ENCODE measurements at regions not wholly inside any gene's neighbourhood (a gene's known extent, or its start where the extent isn't known, plus 50 kb on each side); places are given as distances from the start of the nearest gene placed in this dataset.

DNA sequence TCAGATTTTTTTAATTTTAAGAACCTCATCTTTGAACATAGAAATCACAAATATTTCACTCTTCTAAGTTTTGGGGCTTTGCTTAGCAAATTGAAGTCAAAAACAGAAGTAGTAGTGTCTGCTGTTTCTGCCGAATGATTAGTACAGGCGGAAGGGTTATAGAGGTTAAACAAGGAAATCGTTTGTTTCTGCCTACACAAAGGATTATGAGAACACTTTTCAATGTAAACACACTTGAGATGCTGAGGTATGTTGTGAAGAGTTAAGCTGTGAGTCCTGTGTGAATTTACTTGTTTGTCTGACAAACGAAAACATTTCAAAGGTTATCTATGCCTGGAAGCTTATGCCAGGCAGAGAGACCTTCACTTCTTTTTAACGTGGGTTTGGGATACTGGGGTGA, 224.8 kb downstream of the CETN3 start:
- no peak overlapping the region for H4K8ac ChIP-seq (ENCODE audit: low read depth in 2 of 2, low read length in 2 of 2)
- H3K23ac ChIP-seq (ENCODE audit: low read depth, low read length): no peak overlapping the region
- intact Hi-C loops (cut with micrococcal nuclease) (no loop called here), in situ Hi-C loops (cut with MboI; ENCODE audit: low sequenced_read_pairs) (no loop called here), dilution Hi-C loops (cut with HindIII; ENCODE audit: low sequenced_read_pairs, unreplicated experiment) (no loop called here)
- ATAC-seq (ENCODE audit: low read depth) (no peak), DNase-seq (no peak)
- H3K27me3 ChIP-seq (ENCODE audit: control insufficient read depth, insufficient read depth, low read length): no peaks in the 10 kb centered on the region
- no peaks in the 10 kb centered on the region for H3K9me1 ChIP-seq (ENCODE audit: insufficient read depth, low read length)
- no peak overlapping the region for H4K91ac ChIP-seq (ENCODE audit: insufficient read depth, low read depth, low read length)
- H2BK15ac ChIP-seq (ENCODE audit: low read depth, low read length): no peak overlapping the region
- ChIA-PET CTCF (interaction anchor here (0.6 kb wide), 1 partner anchor 83 kb away, joined by 3 read pairs; no protein-coding TSS in a partner anchor), POLR2A (ENCODE audit: unreplicated experiment) (no interaction called here)
- no peak overlapping the region for H3K27ac ChIP-seq (ENCODE audit: insufficient read depth, low read length)
- H3K4me1 ChIP-seq (ENCODE audit: control insufficient read depth, insufficient read depth, low read length): no peaks in the 10 kb centered on the region
- H2BK120ac ChIP-seq (ENCODE audit: low read depth, low read length): no peak overlapping the region
- no peak overlapping the region for H3K9ac ChIP-seq (ENCODE audit: low read depth, low read length)
- no peak overlapping the region for H3K4ac ChIP-seq (ENCODE audit: low read depth, low read length)
- no peaks in the 10 kb centered on the region for H4K20me1 ChIP-seq (ENCODE audit: insufficient read depth, low read length)
- H4K5ac ChIP-seq (ENCODE audit: low read depth, low read length): no peak overlapping the region
- H2AFZ ChIP-seq (replicated peaks; ENCODE audit: low read length, poor library complexity): no peak overlapping the region
- no peak overlapping the region for H2BK5ac ChIP-seq (ENCODE audit: low read depth, low read length, poor library complexity, severe bottlenecking)
- no peak overlapping the region for H3K14ac ChIP-seq (replicated peaks; ENCODE audit: low read depth, low read length)
- no peak overlapping the region for H3K4me3 ChIP-seq (ENCODE audit: insufficient read depth, low read depth, low read length)
- H2AK5ac ChIP-seq (ENCODE audit: low read depth, low read length): no peak overlapping the region
- BruUV-seq (replicated peaks): no TSS peak
- H2AK9ac ChIP-seq (replicated peaks; ENCODE audit: low read depth, low read length, poor library complexity): no peak overlapping the region
- H3K36me3 ChIP-seq (ENCODE audit: control insufficient read depth, insufficient read depth, low read length): no peaks in the 10 kb centered on the region
- WGBS, 2 experiments (ENCODE audit: extremely low coverage in 2 of 2, insufficient read length in 1 of 2): no CpG with 5 or more reads among the region's 5 CpGs
- H2BK20ac ChIP-seq (ENCODE audit: low read depth, low read length): no peak overlapping the region
- no peak overlapping the region for H3K18ac ChIP-seq (ENCODE audit: low read depth, low read length)
- H3K56ac ChIP-seq (ENCODE audit: extremely low read depth, insufficient read depth, low read length): no peak overlapping the region
- TF ChIP-seq, protein P1, sequence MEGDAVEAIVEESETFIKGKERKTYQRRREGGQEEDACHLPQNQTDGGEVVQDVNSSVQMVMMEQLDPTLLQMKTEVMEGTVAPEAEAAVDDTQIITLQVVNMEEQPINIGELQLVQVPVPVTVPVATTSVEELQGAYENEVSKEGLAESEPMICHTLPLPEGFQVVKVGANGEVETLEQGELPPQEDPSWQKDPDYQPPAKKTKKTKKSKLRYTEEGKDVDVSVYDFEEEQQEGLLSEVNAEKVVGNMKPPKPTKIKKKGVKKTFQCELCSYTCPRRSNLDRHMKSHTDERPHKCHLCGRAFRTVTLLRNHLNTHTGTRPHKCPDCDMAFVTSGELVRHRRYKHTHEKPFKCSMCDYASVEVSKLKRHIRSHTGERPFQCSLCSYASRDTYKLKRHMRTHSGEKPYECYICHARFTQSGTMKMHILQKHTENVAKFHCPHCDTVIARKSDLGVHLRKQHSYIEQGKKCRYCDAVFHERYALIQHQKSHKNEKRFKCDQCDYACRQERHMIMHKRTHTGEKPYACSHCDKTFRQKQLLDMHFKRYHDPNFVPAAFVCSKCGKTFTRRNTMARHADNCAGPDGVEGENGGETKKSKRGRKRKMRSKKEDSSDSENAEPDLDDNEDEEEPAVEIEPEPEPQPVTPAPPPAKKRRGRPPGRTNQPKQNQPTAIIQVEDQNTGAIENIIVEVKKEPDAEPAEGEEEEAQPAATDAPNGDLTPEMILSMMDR (conservative IDR thresholded peaks at IDR 0.05; ENCODE audit: low read depth, low read length): no peak
- TF ChIP-seq RAD21 (IDR thresholded peaks at IDR 0.05; ENCODE audit: low read length): no peak
- TF ChIP-seq CHD1 (IDR thresholded peaks at IDR 0.05; ENCODE audit: low read depth, low read length): no peak
- TF ChIP-seq, protein P2, sequence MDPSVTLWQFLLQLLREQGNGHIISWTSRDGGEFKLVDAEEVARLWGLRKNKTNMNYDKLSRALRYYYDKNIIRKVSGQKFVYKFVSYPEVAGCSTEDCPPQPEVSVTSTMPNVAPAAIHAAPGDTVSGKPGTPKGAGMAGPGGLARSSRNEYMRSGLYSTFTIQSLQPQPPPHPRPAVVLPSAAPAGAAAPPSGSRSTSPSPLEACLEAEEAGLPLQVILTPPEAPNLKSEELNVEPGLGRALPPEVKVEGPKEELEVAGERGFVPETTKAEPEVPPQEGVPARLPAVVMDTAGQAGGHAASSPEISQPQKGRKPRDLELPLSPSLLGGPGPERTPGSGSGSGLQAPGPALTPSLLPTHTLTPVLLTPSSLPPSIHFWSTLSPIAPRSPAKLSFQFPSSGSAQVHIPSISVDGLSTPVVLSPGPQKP (IDR thresholded peaks at IDR 0.05; ENCODE audit: borderline replicate concordance, low read depth, low read length): no peak
- TF ChIP-seq, protein P3, sequence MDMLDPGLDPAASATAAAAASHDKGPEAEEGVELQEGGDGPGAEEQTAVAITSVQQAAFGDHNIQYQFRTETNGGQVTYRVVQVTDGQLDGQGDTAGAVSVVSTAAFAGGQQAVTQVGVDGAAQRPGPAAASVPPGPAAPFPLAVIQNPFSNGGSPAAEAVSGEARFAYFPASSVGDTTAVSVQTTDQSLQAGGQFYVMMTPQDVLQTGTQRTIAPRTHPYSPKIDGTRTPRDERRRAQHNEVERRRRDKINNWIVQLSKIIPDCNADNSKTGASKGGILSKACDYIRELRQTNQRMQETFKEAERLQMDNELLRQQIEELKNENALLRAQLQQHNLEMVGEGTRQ (IDR thresholded peaks at IDR 0.05; ENCODE audit: low read depth, low read length): no peak
- TF ChIP-seq MAFK (IDR thresholded peaks at IDR 0.05; ENCODE audit: low read depth, low read length): no peak
- no peak for TF ChIP-seq CEBPB (IDR thresholded peaks at IDR 0.05; ENCODE audit: low read depth, low read length)
- TF ChIP-seq MAZ (IDR thresholded peaks at IDR 0.05; ENCODE audit: borderline replicate concordance, low read depth, low read length): no peak
- TF ChIP-seq NFE2L2 (IDR thresholded peaks at IDR 0.05; ENCODE audit: low read depth, low read length): no peak
- TF ChIP-seq POLR2A (IDR thresholded peaks at IDR 0.05; ENCODE audit: low read depth, low read length): no peak
- no peak for TF ChIP-seq SMC3 (IDR thresholded peaks at IDR 0.05; ENCODE audit: low read depth, low read length)
- H3K4me2 ChIP-seq (ENCODE audit: low read depth, low read length): no peak overlapping the region
- H3K79me1 ChIP-seq (ENCODE audit: low read depth in 1 of 2, low read length in 2 of 2): no peaks in the 10 kb centered on the region
- peaks cover 4% of the 10 kb centered on the region; the same call in 1 of the 2 replicates for H3K9me3 ChIP-seq (ENCODE audit: control insufficient read depth, insufficient read depth, low read length)
